ENCODE measurements at regions not wholly inside any gene's neighbourhood (a gene's known extent, or its start where the extent isn't known, plus 50 kb on each side); places are given as distances from the start of the nearest gene placed in this dataset.
"Not testable (repeated sequence)": the region's sequence is repeated elsewhere in the genome, so short reads cannot be mapped to it uniquely, and the experiment has no call there.

DNA sequence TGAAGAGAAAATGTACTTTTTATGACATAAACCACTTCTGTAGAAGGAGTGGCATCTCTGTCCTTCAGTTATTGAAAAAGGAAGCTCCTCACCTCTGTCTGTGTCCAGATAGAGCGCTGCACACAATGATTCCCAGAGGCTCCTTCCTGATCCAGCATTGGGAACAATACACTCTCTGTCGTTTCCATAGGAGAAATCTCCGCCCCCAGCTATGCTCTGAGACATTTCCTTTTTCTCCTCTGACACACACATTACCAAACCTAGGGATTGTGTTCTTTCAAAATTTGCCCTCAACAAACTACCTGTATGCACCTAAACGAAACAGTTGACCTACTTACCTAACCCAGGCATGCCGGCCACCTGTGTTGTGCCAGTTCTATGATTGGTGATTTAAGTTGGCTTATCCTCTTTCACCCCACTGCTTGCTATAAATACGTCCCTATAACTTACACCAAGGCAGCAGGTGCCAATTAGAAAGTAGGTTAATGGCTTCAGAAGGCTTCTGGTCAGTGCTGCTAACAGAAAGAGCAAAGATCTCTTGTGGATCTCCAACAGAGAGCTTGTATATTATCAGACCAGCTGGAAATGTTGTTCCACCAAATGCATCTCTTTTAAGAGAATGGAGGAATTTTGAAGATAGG, 140.1 kb upstream of the JCAD start:
- Mint-ChIP-seq H3K4me3 (no peak overlapping the region), H3K4me1 (ENCODE audit: low read depth) (no peaks in the 10 kb centered on the region), H3K36me3 (ENCODE audit: low read depth) (no peaks in the 10 kb centered on the region), H3K27ac (no peak overlapping the region), H3K9me3 (peaks cover 4% of the 10 kb centered on the region), H3K27me3 (peaks cover 11% of the 10 kb centered on the region)
- TF ChIP-seq, protein P1, sequence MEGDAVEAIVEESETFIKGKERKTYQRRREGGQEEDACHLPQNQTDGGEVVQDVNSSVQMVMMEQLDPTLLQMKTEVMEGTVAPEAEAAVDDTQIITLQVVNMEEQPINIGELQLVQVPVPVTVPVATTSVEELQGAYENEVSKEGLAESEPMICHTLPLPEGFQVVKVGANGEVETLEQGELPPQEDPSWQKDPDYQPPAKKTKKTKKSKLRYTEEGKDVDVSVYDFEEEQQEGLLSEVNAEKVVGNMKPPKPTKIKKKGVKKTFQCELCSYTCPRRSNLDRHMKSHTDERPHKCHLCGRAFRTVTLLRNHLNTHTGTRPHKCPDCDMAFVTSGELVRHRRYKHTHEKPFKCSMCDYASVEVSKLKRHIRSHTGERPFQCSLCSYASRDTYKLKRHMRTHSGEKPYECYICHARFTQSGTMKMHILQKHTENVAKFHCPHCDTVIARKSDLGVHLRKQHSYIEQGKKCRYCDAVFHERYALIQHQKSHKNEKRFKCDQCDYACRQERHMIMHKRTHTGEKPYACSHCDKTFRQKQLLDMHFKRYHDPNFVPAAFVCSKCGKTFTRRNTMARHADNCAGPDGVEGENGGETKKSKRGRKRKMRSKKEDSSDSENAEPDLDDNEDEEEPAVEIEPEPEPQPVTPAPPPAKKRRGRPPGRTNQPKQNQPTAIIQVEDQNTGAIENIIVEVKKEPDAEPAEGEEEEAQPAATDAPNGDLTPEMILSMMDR (IDR thresholded peaks at IDR 0.05), result no peak
- ATAC-seq (no peak), DNase-seq (no peak)
- CTCF ChIA-PET, result no interaction called here
- POLR2A ChIA-PET, result no interaction called here
- intact Hi-C loops (cut with micrococcal nuclease), result no loop called here

DNA sequence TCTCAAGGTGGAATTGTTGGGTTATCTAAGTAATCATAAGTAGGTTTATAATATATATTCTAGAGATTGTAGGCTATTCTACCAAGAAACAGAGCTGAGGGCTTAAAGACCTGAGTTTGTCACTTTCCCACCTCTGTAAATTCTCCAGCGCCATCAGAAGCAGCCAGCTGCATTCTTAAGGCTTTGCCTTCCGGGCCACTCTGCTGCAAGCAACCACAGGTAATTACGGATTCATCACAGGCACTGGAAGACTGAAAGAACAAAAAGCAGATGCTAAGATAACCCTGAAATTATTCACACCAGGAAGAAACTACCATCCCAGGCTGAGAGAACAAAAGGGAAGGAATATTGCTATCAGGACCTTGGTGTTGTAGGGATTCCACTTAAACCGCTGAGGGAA, 137.8 kb upstream of the JCAD start:
- intact Hi-C loops (cut with micrococcal nuclease), result no loop called here
- H3K36me3 Mint-ChIP-seq (ENCODE audit: low read depth), result no peaks in the 10 kb centered on the region
- H3K27me3 Mint-ChIP-seq, result peaks cover 11% of the 10 kb centered on the region
- no peak overlapping the region for H3K4me3 Mint-ChIP-seq
- peaks cover 5% of the 10 kb centered on the region for H3K4me1 Mint-ChIP-seq (ENCODE audit: low read depth)
- DNase-seq, result no peak
- ATAC-seq, result no peak
- no peak overlapping the region for H3K27ac Mint-ChIP-seq
- TF ChIP-seq, protein P1 (IDR thresholded peaks at IDR 0.05), result no peak
- CTCF ChIA-PET, result no interaction called here
- H3K9me3 Mint-ChIP-seq, result peaks cover 2% of the 10 kb centered on the region
- POLR2A ChIA-PET, result no interaction called here

DNA sequence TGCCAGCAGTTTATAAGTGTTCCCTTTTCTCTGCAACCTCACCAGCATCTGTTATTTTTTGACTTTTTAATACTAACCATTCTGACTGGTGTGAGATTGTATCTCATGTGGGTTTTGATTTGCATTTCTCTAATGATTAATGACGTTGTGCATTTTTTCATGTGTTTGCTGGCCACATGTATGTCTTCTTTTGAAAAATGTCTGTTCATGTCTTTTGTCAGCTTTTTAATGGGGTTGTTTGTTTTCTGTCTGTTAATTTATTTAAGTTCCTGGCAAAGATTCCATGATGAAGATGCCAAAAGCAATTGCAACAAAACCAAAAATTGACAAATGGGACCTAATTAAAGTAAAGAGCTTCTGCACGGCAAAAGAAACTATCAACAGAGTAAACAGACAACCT, 137.2 kb upstream of the JCAD start:
- H3K36me3 Mint-ChIP-seq (ENCODE audit: low read depth); CTCF ChIA-PET; H3K4me1 Mint-ChIP-seq (ENCODE audit: low read depth); intact Hi-C loops (cut with micrococcal nuclease); H3K9me3 Mint-ChIP-seq; H3K27ac Mint-ChIP-seq; H3K27me3 Mint-ChIP-seq; H3K4me3 Mint-ChIP-seq; POLR2A ChIA-PET; ATAC-seq; DNase-seq: not testable (repeated sequence)

DNA sequence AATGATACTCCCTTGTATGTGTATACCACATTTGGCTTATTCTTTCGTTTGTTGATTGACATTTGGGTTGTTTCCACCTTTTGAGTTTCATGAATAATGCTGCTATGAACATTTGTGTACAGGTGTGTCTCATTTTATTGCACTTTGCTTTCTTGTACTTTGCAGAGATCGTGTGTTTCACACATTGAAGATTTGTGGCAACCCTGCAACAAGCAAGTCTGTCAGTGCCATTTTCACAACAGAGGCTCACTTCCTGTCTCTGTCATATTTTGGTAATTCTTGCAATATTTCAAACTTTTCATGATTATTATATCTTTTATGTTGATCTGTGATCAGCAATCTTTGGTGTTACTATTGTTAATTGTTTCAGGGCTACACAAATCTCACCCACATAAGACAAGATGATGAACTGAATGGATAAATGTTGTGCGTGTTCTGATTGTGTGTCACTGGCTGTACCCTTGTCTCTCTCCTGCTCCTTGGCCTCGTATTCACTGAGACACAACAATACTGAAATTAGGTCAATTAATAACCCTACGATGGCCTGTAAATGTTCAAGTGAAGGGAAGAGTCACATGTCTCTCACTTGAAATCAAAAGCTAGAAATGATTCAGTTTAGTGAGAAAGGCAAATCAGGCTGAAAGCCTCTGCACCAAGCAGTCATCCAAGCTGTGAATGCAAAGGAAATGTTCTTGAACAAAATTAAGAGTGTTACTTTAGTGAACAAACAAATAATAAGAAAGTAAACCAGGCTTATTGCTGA, 133.6 kb upstream of the JCAD start:
- H3K4me3 Mint-ChIP-seq, result no peak overlapping the region
- ATAC-seq, result no peak
- POLR2A ChIA-PET, result no interaction called here
- intact Hi-C loops (cut with micrococcal nuclease), result no loop called here
- H3K36me3 Mint-ChIP-seq (ENCODE audit: low read depth), result no peaks in the 10 kb centered on the region
- CTCF ChIA-PET, result no interaction called here
- no peak for DNase-seq
- TF ChIP-seq, protein P1 (IDR thresholded peaks at IDR 0.05), result no peak
- H3K27me3 Mint-ChIP-seq, result peaks cover 2% of the 10 kb centered on the region
- peaks cover 2% of the 10 kb centered on the region for H3K9me3 Mint-ChIP-seq
- H3K27ac Mint-ChIP-seq, result no peak overlapping the region
- peaks cover 5% of the 10 kb centered on the region for H3K4me1 Mint-ChIP-seq (ENCODE audit: low read depth)

DNA sequence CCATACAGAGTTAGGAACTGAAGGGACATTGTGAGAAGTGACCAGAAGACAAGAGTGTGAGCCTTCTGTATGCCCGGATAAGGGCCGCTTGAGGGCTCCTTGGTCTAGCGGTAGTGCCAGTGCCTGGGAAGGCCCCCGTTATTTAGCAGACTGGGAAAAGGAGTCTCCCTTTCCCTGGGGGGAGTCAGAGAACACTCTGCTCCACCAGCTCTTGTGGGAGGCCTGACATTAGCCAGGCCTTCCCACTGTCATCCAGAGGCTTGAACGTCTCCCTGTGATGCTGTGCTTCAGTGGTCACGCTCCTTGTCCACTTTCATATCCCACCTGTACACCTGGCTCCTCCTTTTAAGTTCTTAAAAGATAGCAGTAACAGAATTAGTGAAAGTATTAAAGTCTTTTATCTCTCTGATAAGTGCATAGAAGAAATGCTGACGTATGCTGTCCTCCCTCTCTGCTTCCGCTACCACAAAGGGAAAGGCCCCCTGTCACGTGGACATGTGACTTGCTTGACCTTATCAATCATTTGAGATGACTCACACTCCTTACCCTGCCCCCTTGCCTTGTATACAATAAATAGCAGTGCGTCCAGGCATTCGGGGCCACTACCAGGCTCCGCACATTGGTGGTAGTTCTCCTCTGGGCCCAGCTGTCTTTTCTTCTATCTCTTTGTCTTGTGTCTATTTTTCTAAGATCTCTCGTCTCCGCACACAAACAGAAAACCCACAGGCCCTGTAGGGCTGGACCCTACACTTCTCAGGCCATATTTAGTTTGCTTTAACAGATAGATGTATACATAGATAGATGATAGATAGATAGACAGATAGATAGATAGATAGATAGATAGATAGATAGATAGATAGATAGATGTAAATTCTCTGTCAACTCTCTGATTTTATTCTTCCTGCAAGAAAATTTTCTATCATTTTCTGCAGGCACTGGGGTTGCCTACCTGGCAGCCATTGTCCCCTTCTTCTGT, 131.5 kb upstream of the JCAD start:
- POLR2A ChIA-PET, result no interaction called here
- intact Hi-C loops (cut with micrococcal nuclease), result no loop called here
- Mint-ChIP-seq H3K36me3 (ENCODE audit: low read depth) (no peaks in the 10 kb centered on the region), H3K4me3 (no peak overlapping the region), H3K27me3 (peaks cover 2% of the 10 kb centered on the region), H3K9me3 (peaks cover 2% of the 10 kb centered on the region), H3K4me1 (ENCODE audit: low read depth) (peaks cover 5% of the 10 kb centered on the region), H3K27ac (no peak overlapping the region)
- TF ChIP-seq, protein P1 (IDR thresholded peaks at IDR 0.05), result no peak
- ATAC-seq (no peak), DNase-seq (no peak)
- CTCF ChIA-PET, result no interaction called here

All from activated CD8-positive, alpha-beta T cell treated with anti-CD3 and anti-CD28 coated beads for 36 hours (primary cell).